HG02938 (cell line): ENCODE measurements at regions not wholly inside any gene's neighbourhood (a gene's known extent, or its start where the extent isn't known, plus 50 kb on each side); places are given as distances from the start of the nearest gene placed in this dataset.
"Not testable (repeated sequence)": the region's sequence is repeated elsewhere in the genome, so short reads cannot be mapped to it uniquely, and the experiment has no call there.

ENCODE experiments used
- ATAC-seq: cut with Tn5 transposase; IDR thresholded peaks from one replicate; pipeline ENCODE4 v1.9.1; 2021; ENCODE audit warnings: mild to moderate bottlenecking, moderate library complexity; ENCODE audit not compliant: unreplicated experiment

- no peak for ATAC-seq
Observed at GRCh38 chr13:81929988-81930387, 1589.1 kb upstream of the SPRY2 start.

DNA sequence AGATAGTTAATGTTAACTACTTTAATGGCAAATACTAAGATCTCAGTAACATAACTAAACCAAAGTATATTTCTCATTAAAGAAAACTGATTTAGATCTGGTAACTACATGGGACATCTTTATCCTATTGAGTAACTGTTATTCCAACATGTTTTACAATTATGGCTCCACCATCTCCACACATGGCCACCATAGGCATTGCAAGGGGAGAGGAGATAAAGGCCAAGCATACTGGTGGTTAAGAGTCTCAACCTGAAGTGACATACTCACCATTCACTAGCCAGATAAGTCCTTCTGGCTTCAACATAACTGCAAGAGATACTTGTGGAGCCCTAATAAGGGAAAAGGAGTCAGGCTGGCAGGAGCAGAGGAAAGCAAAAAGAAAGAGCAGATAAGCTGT lies 1586.4 kb upstream of the SPRY2 start:
- no peak for ATAC-seq

- ATAC-seq = no peak
Observed at GRCh38 chr13:81917810-81918209, 1576.9 kb upstream of the SPRY2 start.

DNA sequence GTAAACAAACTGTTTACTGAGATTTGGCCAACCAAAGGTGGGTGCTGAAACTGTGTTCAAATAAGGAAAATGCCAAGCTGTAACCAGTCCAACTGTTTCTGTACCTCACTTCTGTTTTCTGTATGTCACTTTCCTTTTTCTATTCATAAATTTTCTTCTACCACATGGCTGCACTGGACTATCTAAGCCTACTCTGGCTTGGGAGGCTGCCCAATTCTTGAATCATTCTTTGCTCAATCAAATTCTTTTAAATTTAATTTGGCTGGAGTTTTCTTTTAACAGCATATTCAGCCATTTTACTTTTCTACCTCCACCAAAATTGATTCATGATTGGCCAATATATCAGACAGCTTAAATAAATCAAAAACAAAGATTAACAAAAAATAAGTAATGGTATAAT lies 1575.5 kb upstream of the SPRY2 start:
- no peak for ATAC-seq

DNA sequence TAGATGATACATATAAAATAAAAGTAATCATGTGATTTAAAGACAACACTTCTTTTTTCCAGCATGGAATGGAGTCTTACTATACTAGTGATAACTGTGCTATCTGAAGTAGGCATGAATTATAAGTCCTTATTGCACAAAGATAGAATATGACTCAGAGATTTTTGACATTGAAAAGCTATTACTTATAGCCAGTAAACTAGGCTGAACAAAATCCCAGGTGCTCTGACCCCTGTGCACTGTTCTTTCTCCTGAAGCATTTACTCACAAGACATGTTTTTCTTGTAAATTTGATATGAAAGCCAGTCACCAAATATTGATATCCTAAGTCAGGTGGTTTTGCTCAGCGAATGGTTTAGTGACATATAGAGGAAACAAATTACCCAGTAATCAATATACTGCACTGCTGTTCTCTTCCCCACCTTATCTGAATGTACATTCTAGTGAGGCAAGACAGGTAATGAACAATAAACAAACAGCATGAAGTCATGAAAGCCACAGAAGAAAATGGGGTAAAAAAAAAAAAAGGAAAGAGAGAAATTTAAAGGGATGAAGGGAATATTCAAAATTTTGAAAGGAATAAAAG lies 1567.0 kb upstream of the SPRY2 start:
- no peak for ATAC-seq

DNA sequence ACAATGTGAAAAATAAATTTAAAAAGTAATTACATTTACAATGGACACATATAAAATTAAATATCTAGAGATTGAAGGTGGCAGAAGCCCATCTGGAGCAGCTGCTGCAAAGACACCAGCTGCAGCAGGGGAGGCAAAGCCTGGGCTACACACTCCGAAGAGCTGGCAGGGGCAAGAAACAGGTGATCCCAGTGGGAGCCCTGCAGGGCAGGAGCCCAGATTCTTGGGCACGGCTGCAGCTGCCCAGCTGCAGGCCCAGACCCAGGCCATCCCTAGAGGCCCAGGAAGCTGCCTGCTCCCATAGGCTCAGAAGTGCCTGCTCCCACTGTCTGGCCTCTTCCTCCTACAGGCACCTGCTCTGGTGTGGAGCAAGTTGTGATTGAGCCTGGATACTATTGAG lies 1547.9 kb upstream of the SPRY2 start:
- ATAC-seq = no peak

DNA sequence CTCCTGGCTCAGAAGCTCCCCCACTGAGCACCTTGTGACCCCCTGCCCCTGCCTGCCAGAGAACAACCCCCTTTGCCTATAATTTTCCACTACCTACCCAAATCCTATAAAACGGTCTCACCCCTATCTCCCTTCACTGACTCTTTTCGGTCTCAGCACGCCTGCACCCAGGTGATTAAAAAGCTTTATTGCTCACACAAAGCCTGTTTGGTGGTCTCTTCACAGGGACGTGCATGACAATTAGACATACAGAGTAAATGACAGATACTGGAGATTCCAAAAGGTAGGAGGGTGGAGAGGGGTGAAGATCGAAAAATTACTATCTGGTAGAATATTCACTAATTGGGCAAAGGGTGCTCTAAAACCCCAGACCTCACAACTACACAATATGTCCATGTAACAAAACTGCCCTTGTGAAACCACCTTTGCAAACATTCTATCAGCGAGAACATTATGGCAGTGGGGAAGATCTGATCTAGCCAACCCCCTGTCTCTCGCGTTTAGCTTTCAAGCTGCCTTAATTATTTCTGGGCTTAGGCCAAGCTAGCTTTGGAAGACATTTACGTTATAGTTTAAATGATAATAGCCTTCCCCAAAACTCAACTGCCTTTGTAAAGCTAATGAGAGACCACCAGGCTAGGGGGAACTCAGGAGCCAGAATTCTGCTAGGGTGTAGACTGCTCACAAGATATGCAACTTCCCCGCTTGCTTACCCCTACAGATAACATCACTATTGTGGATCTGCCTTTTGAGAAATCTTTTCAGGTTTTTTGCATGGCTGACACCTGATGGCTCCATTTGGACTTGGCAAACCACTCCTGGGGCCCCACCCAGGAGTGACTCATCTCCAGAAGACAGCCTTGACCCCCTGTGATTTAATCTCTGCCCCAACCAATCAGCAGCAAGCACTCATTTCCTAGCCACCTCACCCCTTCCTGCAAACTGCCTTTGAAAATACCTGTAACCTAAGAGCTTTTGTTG lies 1534.0 kb upstream of the SPRY2 start:
- no peak for ATAC-seq

GRCh38 chr13:81874253-81874652 lies 1533.3 kb upstream of the SPRY2 start:
- no peak for ATAC-seq

DNA sequence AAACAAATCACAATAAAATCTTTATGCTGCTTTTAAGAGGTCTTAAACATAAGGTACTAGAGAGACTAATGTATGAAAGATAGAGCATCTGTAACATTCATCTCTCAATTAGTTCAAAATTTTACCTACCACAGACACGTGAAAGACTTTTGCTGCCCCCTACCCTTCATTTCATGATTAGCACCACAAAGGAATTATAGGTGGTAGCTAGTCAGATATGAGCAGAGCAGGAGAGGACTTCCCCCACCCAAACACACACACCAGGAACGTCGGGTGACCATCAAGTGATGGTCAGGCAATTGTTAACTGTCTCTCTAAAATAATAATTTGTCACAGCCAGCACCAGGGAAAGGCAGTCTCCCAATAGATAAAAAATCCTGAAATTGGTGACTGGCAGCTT lies 1531.7 kb upstream of the SPRY2 start:
- no peak for ATAC-seq

DNA sequence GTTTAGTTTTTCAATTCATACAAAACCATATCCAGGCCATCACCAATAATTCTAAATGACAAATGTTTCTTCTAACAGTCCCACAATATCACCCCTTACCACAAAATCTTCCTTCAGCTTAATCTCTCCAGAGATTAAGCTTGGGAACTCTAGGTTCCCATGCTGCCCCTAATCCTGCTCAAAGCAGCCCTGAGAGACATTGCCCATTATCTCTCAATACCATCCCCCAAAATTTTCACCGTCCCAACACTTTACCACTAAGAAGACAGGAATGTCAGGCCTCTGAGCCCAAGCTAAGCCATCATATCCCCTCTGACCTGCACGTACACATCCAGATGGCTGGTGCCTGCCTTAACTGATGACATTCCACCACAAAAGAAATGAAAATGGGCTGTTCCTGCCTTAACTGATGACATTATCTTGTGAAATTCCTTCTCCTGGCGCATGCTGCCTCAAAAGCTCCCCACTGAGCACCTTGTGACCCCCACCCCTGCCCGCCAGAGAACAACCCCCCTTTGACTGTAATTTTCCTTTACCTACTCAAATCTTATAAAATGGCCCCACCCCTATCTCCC lies 1530.9 kb upstream of the SPRY2 start:
- ATAC-seq = not testable (repeated sequence)

DNA sequence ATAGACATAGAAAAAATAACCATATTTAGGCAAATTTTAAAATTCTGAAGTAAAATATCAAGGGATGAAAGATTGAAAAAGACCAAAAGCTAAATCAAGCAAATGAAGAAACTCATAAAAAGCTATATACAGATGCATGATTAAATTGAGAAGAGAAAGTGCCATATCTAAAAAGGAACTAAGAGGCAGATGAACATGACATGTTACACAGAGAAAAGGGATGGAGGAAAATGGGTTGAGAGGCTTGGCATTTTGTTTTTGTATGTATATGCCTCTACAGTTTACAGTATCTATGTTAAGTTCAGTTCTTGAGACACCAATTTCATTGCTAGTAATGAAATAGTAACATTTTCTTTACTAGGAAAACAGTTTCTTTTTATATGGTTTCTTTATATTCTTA lies 1507.4 kb upstream of the SPRY2 start:
- ATAC-seq = no peak

DNA sequence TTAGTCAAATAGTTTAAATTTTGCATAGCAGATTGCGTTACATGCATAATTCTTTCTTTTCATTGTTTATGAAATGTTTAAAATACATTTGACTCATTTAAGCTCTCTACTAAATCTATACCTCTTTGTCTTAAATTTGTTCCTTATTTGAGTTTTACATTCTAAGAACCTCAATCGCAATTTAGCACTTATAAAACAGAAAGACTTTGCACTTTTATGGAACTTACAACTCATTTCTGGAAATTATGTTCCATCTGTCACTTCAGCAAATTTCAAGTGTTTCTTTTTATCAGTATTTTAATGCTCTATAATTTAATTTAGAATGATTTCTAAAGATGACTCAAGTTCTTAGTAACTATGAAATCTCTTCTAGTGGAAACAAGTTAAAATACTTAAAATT lies 1505.8 kb upstream of the SPRY2 start:
- ATAC-seq = no peak

DNA sequence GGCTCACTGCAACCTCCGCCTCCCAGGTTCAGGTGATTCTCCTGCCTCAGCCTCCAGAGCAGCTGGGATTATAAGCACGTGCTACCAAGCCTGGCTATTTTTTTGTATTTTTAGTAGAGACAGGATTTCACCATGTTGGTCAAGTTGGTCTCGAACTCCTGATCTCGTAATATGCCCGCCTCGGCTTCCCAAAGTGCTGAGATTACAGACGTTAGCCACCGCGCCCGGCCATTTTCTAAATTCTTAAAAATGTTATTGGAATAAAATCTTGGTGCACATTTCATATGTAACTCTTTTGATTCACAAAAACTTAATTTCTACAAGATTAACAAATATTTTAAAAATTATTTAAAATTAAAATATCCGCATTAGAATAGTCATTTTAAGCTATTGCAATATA lies 1480.3 kb upstream of the SPRY2 start:
- no peak for ATAC-seq

- ATAC-seq = no peak
Observed at GRCh38 chr13:81800433-81800832, 1459.5 kb upstream of the SPRY2 start.

- no peak for ATAC-seq
Observed at GRCh38 chr13:81795710-81796109, 1454.8 kb upstream of the SPRY2 start.

DNA sequence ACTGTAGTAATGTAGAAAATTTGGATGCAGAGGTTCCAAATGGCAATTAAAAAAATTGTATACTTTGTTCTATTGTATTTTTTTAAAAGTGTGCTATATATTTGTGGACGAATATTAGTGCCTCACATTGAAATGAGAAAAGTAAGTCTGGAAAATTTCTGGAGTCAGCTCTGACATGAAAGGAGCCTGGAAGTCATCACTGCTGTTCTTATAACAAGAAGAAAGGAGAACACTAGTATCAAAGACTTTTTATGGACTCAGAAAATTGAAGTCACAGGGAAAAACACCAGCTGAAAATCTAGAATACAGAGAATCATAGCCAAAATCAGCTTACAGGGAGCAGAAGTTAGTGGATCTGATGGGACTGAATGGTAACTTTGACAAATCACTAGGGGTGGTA lies 1450.7 kb upstream of the SPRY2 start:
- ATAC-seq = no peak

DNA sequence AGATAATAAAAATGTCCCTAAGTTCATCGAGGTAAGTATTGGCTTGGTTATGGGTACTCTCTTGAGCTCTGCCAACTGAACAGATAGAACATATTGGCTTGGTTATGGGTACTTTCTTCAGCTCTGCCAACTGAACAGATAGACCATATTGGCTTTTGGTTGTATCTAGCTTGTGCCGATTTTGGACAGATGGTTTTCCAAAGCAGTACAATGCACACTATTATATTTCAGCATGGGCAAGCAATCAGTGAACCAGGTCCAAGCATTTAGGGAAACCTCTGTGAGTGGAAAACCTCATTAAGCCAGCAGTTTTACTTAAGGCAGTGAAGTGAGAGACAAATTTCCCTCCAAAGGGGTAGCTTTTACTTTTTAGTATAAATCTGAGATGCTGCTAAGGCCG lies 1440.5 kb upstream of the SPRY2 start:
- ATAC-seq = no peak

GRCh38 chr13:81779876-81780275 lies 1439.0 kb upstream of the SPRY2 start:
- ATAC-seq = no peak

DNA sequence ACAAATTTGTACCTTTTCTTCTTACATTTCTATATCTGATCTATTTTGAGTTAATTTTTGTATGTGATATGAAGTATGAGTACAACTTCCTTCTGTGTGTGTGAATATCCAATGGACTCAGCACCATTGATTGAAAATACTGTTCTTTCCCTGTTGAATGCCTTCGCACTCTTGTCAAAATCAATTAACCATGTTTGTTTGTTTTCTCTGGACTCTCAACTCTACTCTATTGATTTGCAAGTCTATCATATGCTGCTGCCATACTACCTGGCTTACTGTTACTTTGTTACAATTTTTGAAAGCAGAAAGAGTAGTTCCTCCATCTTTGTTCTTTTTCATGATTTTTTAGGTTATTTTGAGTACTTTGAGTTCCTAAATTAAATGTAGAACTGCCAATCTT lies 1437.4 kb upstream of the SPRY2 start:
- ATAC-seq = no peak

GRCh38 chr13:81773263-81773662 lies 1432.3 kb upstream of the SPRY2 start:
- ATAC-seq = no peak

DNA sequence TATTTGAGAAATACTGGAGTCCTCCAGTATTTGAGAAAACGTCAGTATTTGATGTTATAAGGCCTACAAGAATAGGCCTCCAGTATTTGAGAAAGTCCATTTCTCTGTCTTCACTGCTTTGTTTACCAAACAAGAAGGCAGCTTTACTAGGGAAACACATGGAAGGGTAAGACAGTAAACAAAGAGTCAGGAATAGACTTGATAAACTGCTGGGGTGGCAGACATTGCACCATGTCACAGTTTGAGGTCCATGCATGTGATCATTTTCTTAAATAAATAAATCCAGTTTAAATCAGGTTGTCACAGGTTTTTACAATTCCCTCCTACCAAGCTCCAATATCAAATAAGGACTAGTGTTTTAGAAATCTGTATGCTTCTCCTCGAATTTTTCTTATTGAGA lies 1431.0 kb upstream of the SPRY2 start:
- ATAC-seq = no peak

- no peak for ATAC-seq
Observed at GRCh38 chr13:81770868-81771505, 1430.1 kb upstream of the SPRY2 start.
